PFSK-1 (cell line): ENCODE measurements at regions not wholly inside any gene's neighbourhood (a gene's known extent, or its start where the extent isn't known, plus 50 kb on each side); places are given as distances from the start of the nearest gene placed in this dataset.

Experiments used
- FOXP2 ChIP-seq: optimal IDR thresholded peaks from 2 replicates; pipeline ENCODE3; 2011; ENCODE audit warnings: borderline replicate concordance, control low read depth, inconsistent platforms; ENCODE audit not compliant: insufficient read depth; ENCODE audit errors: extremely low read length, extremely low read depth
- POLR2AphosphoS5 ChIP-seq: IDR thresholded peaks from 2 replicates; pipeline ENCODE4 v1.6.1; 2012; ENCODE audit warnings: low read depth, mild to moderate bottlenecking, control low read depth, low read length, moderate library complexity
- SIN3A ChIP-seq: IDR thresholded peaks from 2 replicates; pipeline ENCODE4 v1.6.1; 2012; ENCODE audit warnings: mild to moderate bottlenecking, low read length, moderate library complexity, borderline replicate concordance; ENCODE audit not compliant: insufficient read depth
- TAF1 ChIP-seq: IDR thresholded peaks from 2 replicates; pipeline ENCODE4 v1.6.1; 2012; ENCODE audit warnings: low read length, control low read depth, borderline replicate concordance; ENCODE audit not compliant: insufficient read depth
- TF ChIP-seq, protein P1 (sequence below), 2 experiments: IDR thresholded peaks; 2 replicates each; pipeline versions ENCODE4 v1.6.1 to v1.8.0; 2011 to 2012; ENCODE audit warnings: low read depth in 2 of 2, low read length in 2 of 2, control low read depth in 1 of 2, inconsistent platforms in 1 of 2, mild to moderate bottlenecking in 1 of 2, moderate library complexity in 1 of 2; ENCODE audit not compliant: insufficient read depth in 1 of 2

DNA sequence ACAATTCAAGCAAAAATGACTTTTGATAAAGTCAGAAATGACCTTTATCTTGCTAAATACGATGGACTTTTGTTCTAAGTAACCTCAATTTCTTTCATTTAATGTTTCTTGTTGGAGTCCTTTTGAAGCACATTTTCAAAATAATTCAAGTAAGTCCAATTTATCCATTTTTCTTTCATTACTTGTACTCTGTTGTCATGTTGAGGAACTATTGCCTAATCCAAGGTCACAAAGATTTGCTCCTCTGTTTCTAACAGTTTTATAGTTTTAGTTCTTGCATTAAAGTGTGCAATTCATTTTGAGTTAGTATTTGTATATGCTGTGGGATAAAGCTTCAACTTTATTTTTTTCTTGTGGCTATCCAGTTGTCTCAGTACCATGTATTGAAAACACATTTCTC lies 66.7 kb downstream of the CCER1 start:
- TF ChIP-seq, protein P1, sequence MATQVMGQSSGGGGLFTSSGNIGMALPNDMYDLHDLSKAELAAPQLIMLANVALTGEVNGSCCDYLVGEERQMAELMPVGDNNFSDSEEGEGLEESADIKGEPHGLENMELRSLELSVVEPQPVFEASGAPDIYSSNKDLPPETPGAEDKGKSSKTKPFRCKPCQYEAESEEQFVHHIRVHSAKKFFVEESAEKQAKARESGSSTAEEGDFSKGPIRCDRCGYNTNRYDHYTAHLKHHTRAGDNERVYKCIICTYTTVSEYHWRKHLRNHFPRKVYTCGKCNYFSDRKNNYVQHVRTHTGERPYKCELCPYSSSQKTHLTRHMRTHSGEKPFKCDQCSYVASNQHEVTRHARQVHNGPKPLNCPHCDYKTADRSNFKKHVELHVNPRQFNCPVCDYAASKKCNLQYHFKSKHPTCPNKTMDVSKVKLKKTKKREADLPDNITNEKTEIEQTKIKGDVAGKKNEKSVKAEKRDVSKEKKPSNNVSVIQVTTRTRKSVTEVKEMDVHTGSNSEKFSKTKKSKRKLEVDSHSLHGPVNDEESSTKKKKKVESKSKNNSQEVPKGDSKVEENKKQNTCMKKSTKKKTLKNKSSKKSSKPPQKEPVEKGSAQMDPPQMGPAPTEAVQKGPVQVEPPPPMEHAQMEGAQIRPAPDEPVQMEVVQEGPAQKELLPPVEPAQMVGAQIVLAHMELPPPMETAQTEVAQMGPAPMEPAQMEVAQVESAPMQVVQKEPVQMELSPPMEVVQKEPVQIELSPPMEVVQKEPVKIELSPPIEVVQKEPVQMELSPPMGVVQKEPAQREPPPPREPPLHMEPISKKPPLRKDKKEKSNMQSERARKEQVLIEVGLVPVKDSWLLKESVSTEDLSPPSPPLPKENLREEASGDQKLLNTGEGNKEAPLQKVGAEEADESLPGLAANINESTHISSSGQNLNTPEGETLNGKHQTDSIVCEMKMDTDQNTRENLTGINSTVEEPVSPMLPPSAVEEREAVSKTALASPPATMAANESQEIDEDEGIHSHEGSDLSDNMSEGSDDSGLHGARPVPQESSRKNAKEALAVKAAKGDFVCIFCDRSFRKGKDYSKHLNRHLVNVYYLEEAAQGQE (IDR thresholded peaks at IDR 0.05; ENCODE audit: insufficient read depth in 1 of 2, low read depth in 2 of 2, low read length in 2 of 2), result no peak
- TF ChIP-seq SIN3A (no peak), TAF1 (no peak), FOXP2 (no peak), POLR2AphosphoS5 (no peak)

GRCh38 chr12:90883456-90883855 lies 71.5 kb downstream of the CCER1 start:
- TF ChIP-seq TAF1 (no peak), POLR2AphosphoS5 (no peak), FOXP2 (no peak), SIN3A (no peak)
- TF ChIP-seq, protein P1 (IDR thresholded peaks at IDR 0.05; ENCODE audit: insufficient read depth in 1 of 2, low read depth in 2 of 2, low read length in 2 of 2), result no peak

DNA sequence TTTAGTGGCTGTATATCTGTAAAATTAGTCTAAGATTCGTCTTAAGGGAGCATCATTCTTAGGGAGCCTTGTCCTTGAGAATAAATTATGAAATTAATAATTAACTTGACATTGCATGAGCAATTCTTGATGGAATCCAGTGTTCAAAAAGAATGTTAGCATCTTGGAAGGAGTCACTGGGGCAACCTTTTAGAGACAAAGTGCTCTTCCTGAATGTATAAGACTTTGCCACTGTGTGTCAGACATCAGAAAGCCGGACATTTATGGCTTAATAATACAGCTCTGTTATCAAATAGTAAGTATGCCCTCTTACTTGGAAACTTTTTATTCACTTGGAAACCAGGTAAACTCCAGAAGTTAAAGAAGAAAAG lies 83.3 kb downstream of the CCER1 start:
- no peak for TF ChIP-seq TAF1

DNA sequence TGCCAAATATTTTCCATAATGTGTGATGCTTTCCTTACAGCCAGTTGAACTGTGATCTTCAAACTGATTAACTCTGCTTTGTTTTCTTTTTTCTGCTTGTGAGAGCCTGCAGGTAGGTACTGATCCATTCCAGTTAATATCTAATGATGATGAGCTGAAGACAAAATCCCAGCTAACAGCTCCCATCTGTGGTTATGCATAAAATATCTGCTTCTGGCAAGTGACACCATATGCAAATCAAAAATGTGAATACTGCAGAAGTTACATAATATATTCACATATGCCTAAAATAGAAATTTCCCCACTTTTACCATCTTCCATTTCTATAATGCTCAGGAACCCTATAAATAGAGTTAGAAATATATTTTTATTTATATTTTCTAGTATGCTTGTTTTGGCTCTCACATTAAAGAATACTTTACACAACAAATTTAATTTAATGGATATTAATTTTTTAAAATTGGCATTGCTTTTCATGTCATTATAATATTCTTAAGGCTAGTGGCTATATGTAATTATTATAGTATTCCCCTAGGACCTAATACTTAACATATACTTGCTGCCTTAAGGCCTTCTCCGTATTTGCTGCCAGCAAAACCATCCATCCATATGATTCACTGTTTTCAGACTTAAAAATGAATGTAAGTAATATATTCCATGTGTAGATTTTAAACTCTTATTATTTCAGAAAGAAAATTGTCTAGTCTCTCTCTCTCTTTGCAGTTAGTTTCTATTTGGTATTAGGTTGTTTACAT lies 83.8 kb downstream of the CCER1 start:
- no peak for TF ChIP-seq SIN3A
- TF ChIP-seq FOXP2, result no peak
- TF ChIP-seq TAF1, result no peak
- TF ChIP-seq POLR2AphosphoS5, result no peak
- TF ChIP-seq, protein P1 (IDR thresholded peaks at IDR 0.05; ENCODE audit: insufficient read depth in 1 of 2, low read depth in 2 of 2, low read length in 2 of 2), result no peak

- no peak for TF ChIP-seq SIN3A
Measured at GRCh38 chr12:90868626-90869025, 86.3 kb downstream of the CCER1 start.

- TF ChIP-seq SIN3A (no peak), TAF1 (no peak), FOXP2 (no peak), POLR2AphosphoS5 (no peak)
- TF ChIP-seq, protein P1 (IDR thresholded peaks at IDR 0.05; ENCODE audit: insufficient read depth in 1 of 2, low read depth in 2 of 2, low read length in 2 of 2), result no peak
Measured at GRCh38 chr12:90859591-90859990, 95.4 kb downstream of the CCER1 start.
